Adrenal gland (tissue), 5 donors: ENCODE measurements at regions not wholly inside any gene's neighbourhood (a gene's known extent, or its start where the extent isn't known, plus 50 kb on each side); places are given as distances from the start of the nearest gene placed in this dataset.

Experiments used
- CTCF ChIP-seq, 6 experiments: fragments of 450-650 bp in 4 of 6; fragments of 200-600 bp in 2 of 6; sonication (generic) in 1 of 6; IDR thresholded peaks; 1 replicate in 5 of 6; 2 replicates in 1 of 6; pipeline versions ENCODE4 v1.5.1 to v1.8.0; 2016 to 2021; ENCODE audit warnings: antibody characterized with exemption in 6 of 6, mild to moderate bottlenecking in 2 of 6, moderate library complexity in 1 of 6
- POLR2A ChIP-seq, 2 donors: fragments of 450-650 bp; IDR thresholded peaks; one replicate each; pipeline ENCODE4 v1.6.1; 2017; ENCODE audit warnings: antibody characterized with exemption in 2 of 2, mild to moderate bottlenecking in 2 of 2, moderate library complexity in 1 of 2
- donor health status: DM: no; HTN: no; CAD: no.

GRCh38 chr2:64356906-64357305 lies 97.1 kb upstream of the LGALSL start:
- TF ChIP-seq CTCF (IDR thresholded peaks at IDR 0.05) = no peak
- TF ChIP-seq POLR2A (IDR thresholded peaks at IDR 0.05) = no peak
